H1 (cell line): ENCODE measurements at regions not wholly inside any gene's neighbourhood (a gene's known extent, or its start where the extent isn't known, plus 50 kb on each side); places are given as distances from the start of the nearest gene placed in this dataset.

Experiments used
- HDAC6 ChIP-seq: IDR thresholded peaks from one replicate; pipeline ENCODE4 v1.7.1; 2012; ENCODE audit warnings: low read depth, mild to moderate bottlenecking, inconsistent platforms, low read length, moderate library complexity
- POLR2AphosphoS5 ChIP-seq: IDR thresholded peaks from 2 replicates; pipeline ENCODE4 v1.6.1; 2011; ENCODE audit warnings: low read depth, low read length
- SIN3A ChIP-seq, 2 experiments: IDR thresholded peaks in 1 of 2; conservative IDR thresholded peaks in 1 of 2; 2 replicates each; pipeline ENCODE4 v1.6.1; 2011 to 2012; ENCODE audit warnings: low read length in 2 of 2, improper control_type of control experiment in 1 of 2, low read depth in 1 of 2, mild to moderate bottlenecking in 1 of 2
- SRF ChIP-seq: IDR thresholded peaks from 2 replicates; pipeline ENCODE4 v1.6.1; 2011; ENCODE audit warnings: mild to moderate bottlenecking, low read depth, low read length, moderate library complexity

DNA sequence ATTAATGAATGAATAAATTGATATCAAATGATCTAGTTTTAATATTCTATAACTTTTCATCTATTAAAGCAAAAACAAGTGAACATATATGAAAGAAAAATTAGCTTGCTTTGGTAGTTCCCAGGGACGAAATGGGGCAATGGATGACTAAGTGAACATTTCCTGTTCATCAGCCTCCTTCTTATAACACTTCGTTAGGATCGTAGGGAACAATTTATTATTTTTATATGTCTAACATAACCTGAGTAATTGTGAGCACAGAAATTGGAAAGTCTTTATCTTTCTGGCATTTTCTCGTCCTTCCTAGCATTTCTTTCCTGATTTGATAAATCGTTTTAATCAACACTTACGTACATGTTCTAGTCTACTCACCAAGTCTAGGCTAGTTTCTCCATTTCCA lies 59.1 kb upstream of the PPP1R3C start (continued):
- TF ChIP-seq SIN3A (conservative IDR thresholded peaks at IDR 0.05 in 1 of 2, IDR thresholded peaks at IDR 0.05 in 1 of 2; ENCODE audit: low read depth in 1 of 2, low read length in 2 of 2): no peak
- TF ChIP-seq HDAC6: no peak
- no peak for TF ChIP-seq POLR2AphosphoS5
- no peak for TF ChIP-seq SRF
